GM12878 (cell line): ENCODE measurements at regions not wholly inside any gene's neighbourhood (a gene's known extent, or its start where the extent isn't known, plus 50 kb on each side); places are given as distances from the start of the nearest gene placed in this dataset.

ENCODE experiments used
- ATAC-seq: fragments of 200-7000 bp; cut with Tn5 transposase; 3 replicates; pipeline ENCODE4 v1.9.1; 2020; ENCODE audit warnings: mild to moderate bottlenecking, moderate library complexity
- BruUV-seq: library from RNA; stranded (reverse); fragments of 400-500 nt; replicated peaks from 2 replicates; lab custom pipeline; 2021; lab: Mats Ljungman, UMichigan
- CTCF ChIA-PET: fragments of 300-600 bp; sonication (Branson Sonifier 250); formaldehyde crosslinking; extraction: SDS; loops from one replicate; lab custom pipeline; 2021; ENCODE audit warnings: inconsistent platforms; lab: Yijun Ruan, JAX
- POLR2A ChIA-PET: fragments of 350-600 bp; formaldehyde crosslinking; extraction: SDS; loops from one replicate; lab custom pipeline; 2021; ENCODE audit warnings: inconsistent platforms; lab: Charles Lee
- RAD21 ChIA-PET: fragments of 300-600 bp; sonication (Branson Sonifier 250); formaldehyde crosslinking; loops from one replicate; lab custom pipeline; 2023; ENCODE audit warnings: antibody characterized with exemption; ENCODE audit not compliant: unreplicated experiment; lab: Charles Lee
- SMC1A ChIA-PET: fragments of 300-600 bp; sonication (Branson Sonifier 250); formaldehyde crosslinking; loops from one replicate; lab custom pipeline; 2023; ENCODE audit not compliant: unreplicated experiment, uncharacterized antibody; lab: Charles Lee
- DNase-seq: peaks from one replicate; pipeline ENCODE4 v3.0.0-alpha.2; 2011; ENCODE audit warnings: low read depth, low spot score
- FAIRE-seq: peaks from 3 replicates; lab custom pipeline; 2011; peaks lifted over from hg19 to GRCh38; lab: Jason Lieb, UNC
- H2AFZ ChIP-seq: 2 replicates; pipeline ENCODE4 v1.6.0; 2011; ENCODE audit warnings: low read depth, low read length, control low read depth; ENCODE audit not compliant: control insufficient read depth
- H3K27ac ChIP-seq: 2 replicates; pipeline ENCODE4 v1.5.1; 2011; ENCODE audit warnings: control low read depth; ENCODE audit not compliant: control insufficient read depth, insufficient read depth
- H3K27me3 ChIP-seq, 2 experiments: replicated peaks in 1 of 2; 2 replicates each; pipeline versions ENCODE4 v1.6.0 to v1.6.1; 2011; ENCODE audit warnings: low read length in 1 of 2; ENCODE audit not compliant: control insufficient read depth in 2 of 2, insufficient read depth in 2 of 2
- H3K36me3 ChIP-seq, 2 experiments: 2 replicates each; pipeline ENCODE4 v1.5.1; 2011; ENCODE audit warnings: low read length in 1 of 2; ENCODE audit not compliant: control insufficient read depth in 2 of 2, insufficient read depth in 2 of 2
- H3K4me1 ChIP-seq: 2 replicates; pipeline ENCODE4 v1.6.1; 2011; ENCODE audit warnings: mild to moderate bottlenecking, low read length, moderate library complexity, mixed read lengths; ENCODE audit not compliant: control insufficient read depth, insufficient read depth
- H3K4me2 ChIP-seq: 2 replicates; pipeline ENCODE4 v1.6.0; 2011; ENCODE audit warnings: control low read depth; ENCODE audit not compliant: control insufficient read depth, insufficient read depth
- H3K4me3 ChIP-seq: fragments of 200-600 bp; sonication (generic); 2 replicates; pipeline ENCODE4 v1.5.1; 2016
- H3K79me2 ChIP-seq: 2 replicates; pipeline ENCODE4 v1.6.0; 2011; ENCODE audit warnings: low read length; ENCODE audit not compliant: control insufficient read depth, insufficient read depth
- H3K9ac ChIP-seq: 2 replicates; pipeline ENCODE4 v1.8.0; 2011; ENCODE audit warnings: low read length, control low read depth, mixed read lengths; ENCODE audit not compliant: control insufficient read depth, insufficient read depth
- H3K9me3 ChIP-seq: replicated peaks from 3 replicates; pipeline ENCODE4 v1.5.1; 2011; ENCODE audit warnings: mild to moderate bottlenecking, low read length; ENCODE audit not compliant: control insufficient read depth, insufficient read depth
- H4K20me1 ChIP-seq: 2 replicates; pipeline ENCODE4 v1.6.0; 2011; ENCODE audit not compliant: control insufficient read depth, insufficient read depth
- ATF7 ChIP-seq: fragments of 450-650 bp; IDR thresholded peaks from 2 replicates; pipeline ENCODE4 v1.6.1; 2016; ENCODE audit warnings: low read depth, mild to moderate bottlenecking
- ESRRA ChIP-seq: IDR thresholded peaks from 2 replicates; pipeline ENCODE4 v1.6.1; 2012; ENCODE audit warnings: mild to moderate bottlenecking, low read length, improper control_type of control experiment
- KAT2A ChIP-seq: conservative IDR thresholded peaks from 2 replicates; pipeline ENCODE4 v1.6.1; 2011; ENCODE audit warnings: low read depth, low read length; ENCODE audit not compliant: control insufficient read depth
- MTA2 ChIP-seq: fragments of 450-650 bp; IDR thresholded peaks from 2 replicates; pipeline ENCODE4 v1.6.1; 2016; ENCODE audit warnings: low read depth, mild to moderate bottlenecking, moderate library complexity
- TBL1XR1 ChIP-seq: IDR thresholded peaks from 2 replicates; pipeline ENCODE4 v1.6.1; 2012; ENCODE audit warnings: low read depth, low read length, improper control_type of control experiment
- ZNF217 ChIP-seq: fragments of 450-650 bp; IDR thresholded peaks from 2 replicates; pipeline ENCODE4 v1.6.1; 2017; ENCODE audit warnings: antibody characterized with exemption, mild to moderate bottlenecking
- ZNF274 ChIP-seq: IDR thresholded peaks from one replicate; pipeline ENCODE4 v1.8.0; 2011; ENCODE audit not compliant: insufficient read length, insufficient read depth
- WGBS: methylation state at CpG from one replicate; pipeline ENCODE4 v1.1.6; 2016; ENCODE audit warnings: low lambda C conversion rate; ENCODE audit not compliant: insufficient replicate concordance, insufficient coverage; ENCODE audit errors: missing lambda C conversion rate; 5-methylcytosine and 5-hydroxymethylcytosine counted together
- in situ Hi-C: fragments of 300-500 bp; cut with MboI; formaldehyde crosslinking; loops from 9 replicates; pipeline ENCODE4 v1.14.3; 2018; ENCODE audit warnings: mixed read lengths
- intact Hi-C: fragments of 100-400 bp; cut with micrococcal nuclease; formaldehyde crosslinking; loops from one replicate; pipeline ENCODE4 v1.14.2; 2022; ENCODE audit not compliant: unreplicated experiment
- TF ChIP-seq, protein P1 (sequence below): IDR thresholded peaks from 2 replicates; pipeline ENCODE4 v1.6.1; 2012; ENCODE audit warnings: low read depth, low read length, improper control_type of control experiment
- TF ChIP-seq, protein P2 (sequence below): fragments of 450-650 bp; IDR thresholded peaks from 2 replicates; pipeline ENCODE4 v1.6.1; 2017; ENCODE audit warnings: mild to moderate bottlenecking, moderate library complexity

DNA sequence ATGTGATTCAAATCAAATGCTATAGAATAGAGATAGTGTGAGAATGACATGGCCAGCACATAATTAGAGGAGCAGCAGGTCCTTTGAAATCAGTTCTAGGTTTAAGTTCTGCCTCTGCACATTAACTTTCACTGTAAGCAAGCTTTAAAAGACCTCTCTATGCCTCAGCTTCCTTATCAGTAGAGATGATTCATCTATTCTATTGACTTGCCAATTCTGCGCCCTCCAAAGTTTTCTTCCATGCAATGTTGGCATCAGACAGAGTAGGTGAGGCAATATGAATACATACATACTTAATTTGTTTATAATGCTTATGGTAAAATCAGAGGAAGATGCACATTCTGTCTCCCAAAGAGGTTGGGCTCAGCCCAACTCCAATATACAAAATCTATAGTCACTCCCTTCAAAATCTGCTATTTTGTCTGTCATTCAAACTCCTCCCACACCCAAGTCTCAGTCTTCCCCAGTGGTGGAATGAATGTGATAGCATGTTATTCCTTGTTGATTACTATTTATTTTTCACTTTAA, 525.5 kb downstream of the RFC3 start:
- ChIA-PET CTCF (no interaction called here), POLR2A (interaction anchor here (0.6 kb wide), 1 partner anchor 12 kb away, joined by 3 read pairs; no protein-coding TSS in a partner anchor), SMC1A (no interaction called here), RAD21 (no interaction called here)
- ATAC-seq (no peak), FAIRE-seq (no peak), DNase-seq (no peak)
- in situ Hi-C loops (no loop called here), intact Hi-C loops (no loop called here)
- Histone ChIP-seq H3K9ac (no peak overlapping the region), H3K79me2 (no peaks in the 10 kb centered on the region), H3K27ac (no peak overlapping the region), H3K9me3 (no peaks in the 10 kb centered on the region), H3K27me3 (no peaks in the 10 kb centered on the region), H3K4me3 (no peak overlapping the region), H4K20me1 (no peaks in the 10 kb centered on the region), H3K36me3 (no peaks in the 10 kb centered on the region), H3K4me1 (no peaks in the 10 kb centered on the region), H3K4me2 (no peak overlapping the region), H2AFZ (no peak overlapping the region)
- WGBS, result 0% methylated on average over 1 of the region's 1 CpG
- BruUV-seq, result no TSS peak
- TF ChIP-seq ATF7, result no peak
- no peak for TF ChIP-seq ZNF217

DNA sequence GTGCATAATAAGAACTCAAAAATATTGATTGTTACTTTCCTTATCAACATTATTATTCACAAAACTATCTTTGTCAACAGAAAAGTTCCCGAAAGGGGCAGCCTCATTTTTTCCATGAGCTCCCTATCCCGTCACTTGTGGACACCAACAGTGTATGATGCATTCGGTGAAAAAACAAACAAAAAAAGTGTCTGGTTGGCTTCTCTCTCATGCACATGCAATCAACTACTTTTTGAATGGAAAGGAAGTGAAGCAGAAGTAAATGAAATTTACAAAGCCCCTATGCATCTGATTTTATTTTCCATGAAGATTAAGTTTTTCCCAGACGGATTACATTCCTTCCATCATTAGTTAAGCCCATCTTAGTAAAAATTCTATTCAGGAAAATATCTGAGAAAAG, 526.9 kb downstream of the RFC3 start:
- Histone ChIP-seq H3K9me3 (no peaks in the 10 kb centered on the region), H3K27me3 (no peaks in the 10 kb centered on the region), H4K20me1 (no peaks in the 10 kb centered on the region), H3K27ac (no peak overlapping the region), H3K79me2 (no peaks in the 10 kb centered on the region), H3K4me3 (no peak overlapping the region), H3K36me3 (no peaks in the 10 kb centered on the region), H3K4me2 (no peak overlapping the region), H2AFZ (no peak overlapping the region), H3K4me1 (no peaks in the 10 kb centered on the region), H3K9ac (no peak overlapping the region)
- CTCF ChIA-PET, result no interaction called here
- RAD21 ChIA-PET, result no interaction called here
- no peak for ATAC-seq
- TF ChIP-seq ATF7, result no peak
- TF ChIP-seq KAT2A, result no peak
- TF ChIP-seq TBL1XR1, result no peak
- TF ChIP-seq, protein P1, sequence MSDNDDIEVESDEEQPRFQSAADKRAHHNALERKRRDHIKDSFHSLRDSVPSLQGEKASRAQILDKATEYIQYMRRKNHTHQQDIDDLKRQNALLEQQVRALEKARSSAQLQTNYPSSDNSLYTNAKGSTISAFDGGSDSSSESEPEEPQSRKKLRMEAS, result no peak
- TF ChIP-seq, protein P2, sequence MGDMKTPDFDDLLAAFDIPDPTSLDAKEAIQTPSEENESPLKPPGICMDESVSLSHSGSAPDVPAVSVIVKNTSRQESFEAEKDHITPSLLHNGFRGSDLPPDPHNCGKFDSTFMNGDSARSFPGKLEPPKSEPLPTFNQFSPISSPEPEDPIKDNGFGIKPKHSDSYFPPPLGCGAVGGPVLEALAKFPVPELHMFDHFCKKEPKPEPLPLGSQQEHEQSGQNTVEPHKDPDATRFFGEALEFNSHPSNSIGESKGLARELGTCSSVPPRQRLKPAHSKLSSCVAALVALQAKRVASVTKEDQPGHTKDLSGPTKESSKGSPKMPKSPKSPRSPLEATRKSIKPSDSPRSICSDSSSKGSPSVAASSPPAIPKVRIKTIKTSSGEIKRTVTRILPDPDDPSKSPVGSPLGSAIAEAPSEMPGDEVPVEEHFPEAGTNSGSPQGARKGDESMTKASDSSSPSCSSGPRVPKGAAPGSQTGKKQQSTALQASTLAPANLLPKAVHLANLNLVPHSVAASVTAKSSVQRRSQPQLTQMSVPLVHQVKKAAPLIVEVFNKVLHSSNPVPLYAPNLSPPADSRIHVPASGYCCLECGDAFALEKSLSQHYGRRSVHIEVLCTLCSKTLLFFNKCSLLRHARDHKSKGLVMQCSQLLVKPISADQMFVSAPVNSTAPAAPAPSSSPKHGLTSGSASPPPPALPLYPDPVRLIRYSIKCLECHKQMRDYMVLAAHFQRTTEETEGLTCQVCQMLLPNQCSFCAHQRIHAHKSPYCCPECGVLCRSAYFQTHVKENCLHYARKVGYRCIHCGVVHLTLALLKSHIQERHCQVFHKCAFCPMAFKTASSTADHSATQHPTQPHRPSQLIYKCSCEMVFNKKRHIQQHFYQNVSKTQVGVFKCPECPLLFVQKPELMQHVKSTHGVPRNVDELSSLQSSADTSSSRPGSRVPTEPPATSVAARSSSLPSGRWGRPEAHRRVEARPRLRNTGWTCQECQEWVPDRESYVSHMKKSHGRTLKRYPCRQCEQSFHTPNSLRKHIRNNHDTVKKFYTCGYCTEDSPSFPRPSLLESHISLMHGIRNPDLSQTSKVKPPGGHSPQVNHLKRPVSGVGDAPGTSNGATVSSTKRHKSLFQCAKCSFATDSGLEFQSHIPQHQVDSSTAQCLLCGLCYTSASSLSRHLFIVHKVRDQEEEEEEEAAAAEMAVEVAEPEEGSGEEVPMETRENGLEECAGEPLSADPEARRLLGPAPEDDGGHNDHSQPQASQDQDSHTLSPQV, result no peak
- no peak for TF ChIP-seq ESRRA
- TF ChIP-seq MTA2, result no peak
- TF ChIP-seq ZNF274, result no peak
- no peak for DNase-seq
- intact Hi-C loops, result no loop called here
- SMC1A ChIA-PET, result interaction anchor here (1.1 kb wide), 1 partner anchor 39 kb away, joined by 3 read pairs; no protein-coding TSS in a partner anchor
- POLR2A ChIA-PET, result no interaction called here
- in situ Hi-C loops, result no loop called here
- no TSS peak for BruUV-seq
- FAIRE-seq, result no peak
- WGBS, result 1% methylated on average over 4 of the region's 4 CpGs
